Thymus (tissue), 11 donors: ENCODE measurements at regions not wholly inside any gene's neighbourhood (a gene's known extent, or its start where the extent isn't known, plus 50 kb on each side); places are given as distances from the start of the nearest gene placed in this dataset.
"Not testable (repeated sequence)": the region's sequence is repeated elsewhere in the genome, so short reads cannot be mapped to it uniquely, and the experiment has no call there.

Source experiments
- DNase-seq, 9 donors: peaks; one replicate each; pipeline ENCODE4 v3.0.0-alpha.2; 2013; ENCODE audit warnings: low spot score in 9 of 9, low read depth in 6 of 9, missing footprints in 1 of 9
- H3K27ac ChIP-seq, 2 donors: one replicate each; pipeline ENCODE4 v1.5.1; 2013; ENCODE audit warnings: control low read depth in 1 of 2, low read depth in 1 of 2, low read length in 1 of 2, mild to moderate bottlenecking in 1 of 2, moderate library complexity in 1 of 2
- H3K27me3 ChIP-seq, 2 donors: one replicate each; pipeline ENCODE4 v1.5.1; 2013; ENCODE audit warnings: low read length in 1 of 2; ENCODE audit not compliant: control insufficient read depth in 2 of 2, insufficient read depth in 1 of 2
- H3K36me3 ChIP-seq, 2 donors: one replicate each; pipeline ENCODE4 v1.5.1; 2013; ENCODE audit warnings: low read length in 1 of 2, mild to moderate bottlenecking in 1 of 2, moderate library complexity in 1 of 2; ENCODE audit not compliant: control insufficient read depth in 2 of 2, insufficient read depth in 2 of 2
- H3K4me1 ChIP-seq, 2 donors: one replicate each; pipeline ENCODE4 v1.5.1; 2013; ENCODE audit warnings: low read length in 2 of 2; ENCODE audit not compliant: control insufficient read depth in 2 of 2, insufficient read depth in 2 of 2
- H3K4me3 ChIP-seq, 2 donors: one replicate each; pipeline ENCODE4 v1.5.1; 2013; ENCODE audit warnings: low read length in 2 of 2, control low read depth in 1 of 2, mild to moderate bottlenecking in 1 of 2
- H3K9me3 ChIP-seq, 2 donors: one replicate each; pipeline ENCODE4 v1.5.1; 2013; ENCODE audit warnings: low read length in 1 of 2, mild to moderate bottlenecking in 1 of 2; ENCODE audit not compliant: control insufficient read depth in 2 of 2, insufficient read depth in 1 of 2
- WGBS: extraction: QIAGEN DNeasy Blood & Tissue Kit; methylation state at CpG from one replicate; pipeline ENCODE4 v1.1.7; 2013; 5-methylcytosine and 5-hydroxymethylcytosine counted together
- donor health status: healthy.

GRCh38 chr16:88228751-88229150 is 154.0 kb upstream of the ZNF469 start:
- not testable (repeated sequence) for DNase-seq, H3K4me1 ChIP-seq, H3K27me3 ChIP-seq, H3K36me3 ChIP-seq, H3K27ac ChIP-seq, H3K9me3 ChIP-seq, H3K4me3 ChIP-seq
- WGBS, result 92% methylated on average over 8 of the region's 8 CpGs

GRCh38 chr16:88229710-88230109 is 153.0 kb upstream of the ZNF469 start:
- H3K9me3 ChIP-seq, H3K36me3 ChIP-seq, H3K4me1 ChIP-seq, DNase-seq, H3K4me3 ChIP-seq, H3K27ac ChIP-seq, H3K27me3 ChIP-seq: not testable (repeated sequence)
- WGBS, result 94% methylated on average over 12 of the region's 12 CpGs

DNA sequence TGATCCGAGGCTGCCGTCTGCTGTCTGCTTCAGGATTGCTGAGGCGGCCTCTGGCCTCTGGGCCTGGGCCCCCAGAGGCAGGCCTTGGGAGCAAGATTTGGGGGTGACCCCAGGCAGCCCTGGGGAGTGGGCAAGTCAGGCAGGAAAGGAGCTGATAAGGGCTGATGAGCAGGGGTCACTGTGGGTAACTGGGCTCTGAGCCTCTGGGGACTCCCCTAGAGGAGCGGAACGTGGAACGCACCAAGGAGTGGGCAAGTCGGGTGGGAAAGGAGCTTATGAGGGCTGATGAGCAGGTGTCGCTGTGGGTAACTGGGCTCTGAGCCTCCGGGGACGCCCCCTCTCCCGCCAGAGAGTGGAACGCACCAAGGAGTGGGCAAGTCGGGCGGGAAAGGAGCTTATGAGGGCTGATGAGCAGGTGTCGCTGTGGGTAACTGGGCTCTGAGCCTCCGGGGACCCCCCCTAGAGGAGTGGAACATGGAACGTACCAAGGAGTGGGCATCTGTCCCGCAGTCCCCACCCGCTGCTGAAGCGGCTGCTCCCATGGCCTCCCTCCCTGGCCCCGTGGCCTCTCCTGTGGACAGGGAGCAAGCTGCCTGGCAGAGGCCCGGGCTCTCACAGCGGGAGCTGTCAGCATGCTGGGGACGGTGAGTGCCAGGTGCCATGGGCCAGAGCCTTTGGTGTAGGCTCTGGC is 152.3 kb upstream of the ZNF469 start:
- H3K36me3 ChIP-seq, H3K9me3 ChIP-seq, DNase-seq, H3K4me3 ChIP-seq, H3K27ac ChIP-seq, H3K27me3 ChIP-seq, H3K4me1 ChIP-seq: not testable (repeated sequence)
- 96% methylated on average over 15 of the region's 24 CpGs for WGBS

DNA sequence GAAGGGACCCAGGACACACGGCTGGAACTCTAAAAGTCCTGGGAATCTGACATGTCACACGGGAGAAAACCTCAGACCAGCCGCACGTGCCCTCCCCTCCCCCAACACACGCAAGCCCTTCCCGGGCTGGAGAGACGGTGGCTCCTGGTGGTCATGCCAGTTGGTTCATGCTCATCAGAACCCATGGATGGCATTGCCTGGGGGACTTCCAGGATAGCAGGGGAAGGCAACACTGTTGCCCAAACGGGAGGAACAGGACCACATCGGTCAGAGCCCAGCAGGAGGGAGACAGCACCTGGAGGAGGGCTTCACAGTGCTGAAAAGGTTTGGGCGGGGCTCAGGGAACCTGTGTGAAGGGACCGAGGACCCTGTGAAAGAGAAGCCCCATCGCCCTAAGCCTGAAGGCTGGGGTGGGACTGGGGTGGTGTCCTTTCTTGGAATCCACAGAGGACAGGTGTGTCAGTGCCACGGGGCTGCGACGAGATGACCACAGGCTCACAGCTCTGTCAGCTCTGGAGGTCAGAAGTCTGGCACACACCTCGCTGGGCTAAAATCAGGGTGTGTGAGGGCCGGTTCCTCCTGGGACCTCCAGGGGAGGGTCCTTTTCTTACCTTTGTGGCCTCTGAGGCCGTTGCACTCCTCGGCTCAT is 151.7 kb upstream of the ZNF469 start:
- DNase-seq, H3K27me3 ChIP-seq, H3K27ac ChIP-seq, H3K4me1 ChIP-seq, H3K9me3 ChIP-seq, H3K36me3 ChIP-seq, H3K4me3 ChIP-seq: not testable (repeated sequence)
- 87% methylated on average over 15 of the region's 19 CpGs for WGBS

- not testable (repeated sequence) for H3K36me3 ChIP-seq, H3K27ac ChIP-seq, H3K27me3 ChIP-seq, H3K4me3 ChIP-seq, H3K9me3 ChIP-seq, H3K4me1 ChIP-seq, DNase-seq
- WGBS, result 95% methylated on average over 13 of the region's 13 CpGs
Observed at GRCh38 chr16:88231839-88232238, 150.9 kb upstream of the ZNF469 start.

GRCh38 chr16:88232401-88233258 is 150.1 kb upstream of the ZNF469 start:
- H3K27me3 ChIP-seq, H3K27ac ChIP-seq, H3K9me3 ChIP-seq, DNase-seq, H3K4me1 ChIP-seq, H3K4me3 ChIP-seq, H3K36me3 ChIP-seq: not testable (repeated sequence)
- WGBS, result 83% methylated on average over 31 of the region's 31 CpGs

DNA sequence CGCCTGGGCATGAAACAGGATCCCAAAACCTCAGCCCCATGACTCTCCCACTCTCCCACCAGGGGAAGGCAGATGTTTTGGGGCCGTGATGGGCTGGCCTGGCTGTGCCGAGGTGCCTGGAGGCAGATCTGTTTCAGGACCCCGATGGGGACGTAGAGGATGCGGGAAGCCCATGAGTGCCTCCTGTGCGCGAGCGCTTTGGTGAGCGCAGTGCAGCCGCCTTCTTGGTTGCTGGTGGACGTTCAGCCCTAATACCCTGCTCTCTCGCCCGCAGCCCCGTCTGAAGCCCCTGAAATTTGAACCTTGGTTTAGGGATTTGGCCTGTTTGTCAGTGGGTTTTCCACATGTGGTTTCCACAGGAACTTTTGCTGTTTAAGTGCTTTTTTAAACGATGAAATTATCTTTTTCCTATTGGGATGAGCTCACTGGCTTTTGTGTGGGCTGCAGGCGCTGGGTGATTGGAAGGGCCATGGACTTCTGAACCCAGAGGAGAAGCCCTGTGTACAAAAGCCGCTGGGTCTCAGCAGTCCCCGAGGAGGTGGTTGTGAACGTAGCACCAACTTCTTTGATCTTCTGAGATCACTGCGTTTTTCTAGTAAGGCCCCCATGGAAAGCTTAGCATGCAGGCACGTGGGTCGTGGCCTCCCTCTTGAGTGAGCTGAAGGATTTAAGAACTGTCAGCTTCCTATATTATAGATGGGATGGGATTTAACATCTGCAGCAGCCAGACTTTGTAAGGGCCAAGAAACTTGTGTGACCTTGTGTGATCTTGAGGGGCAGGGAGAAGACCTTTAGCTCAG is 148.9 kb upstream of the ZNF469 start:
- H3K4me3 ChIP-seq, H3K36me3 ChIP-seq, H3K27ac ChIP-seq, DNase-seq, H3K9me3 ChIP-seq, H3K4me1 ChIP-seq, H3K27me3 ChIP-seq: not testable (repeated sequence)
- WGBS, result 89% methylated on average over 23 of the region's 23 CpGs

- 79% methylated on average over 41 of the region's 46 CpGs for WGBS
Observed at GRCh38 chr16:88234421-88235271, 148.1 kb upstream of the ZNF469 start.

More at GRCh38 chr16:88234421-88235271, 148.1 kb upstream of the ZNF469 start:
- H3K36me3 ChIP-seq, H3K27me3 ChIP-seq, DNase-seq, H3K4me1 ChIP-seq, H3K9me3 ChIP-seq, H3K4me3 ChIP-seq: not testable (repeated sequence)
- H3K27ac ChIP-seq, result peak overlapping the region in 1 of 2 donors; percentile 42
